HepG2 (cell line): ENCODE measurements at regions not wholly inside any gene's neighbourhood (a gene's known extent, or its start where the extent isn't known, plus 50 kb on each side); places are given as distances from the start of the nearest gene placed in this dataset.

Experiments
- ATAC-seq: fragments of 200-7000 bp; cut with Tn5 transposase; 3 replicates; pipeline ENCODE4 v1.9.1; 2020; ENCODE audit warnings: mild to moderate bottlenecking, moderate library complexity
- BruUV-seq: library from RNA; stranded (reverse); fragments of 400-500 nt; replicated peaks from 2 replicates; lab custom pipeline; 2021; lab: Mats Ljungman, UMichigan
- CTCF ChIA-PET: fragments of 300-600 bp; formaldehyde crosslinking; extraction: SDS; loops from one replicate; lab custom pipeline; 2021; ENCODE audit warnings: low total read pairs, inconsistent platforms, low intra/inter-chr PET ratio; lab: Yijun Ruan, JAX
- POLR2A ChIA-PET: fragments of 350-600 bp; sonication (Branson Sonifier 250); formaldehyde crosslinking; loops from one replicate; lab custom pipeline; 2020; ENCODE audit warnings: antibody characterized with exemption, inconsistent platforms; lab: Yijun Ruan, JAX
- DNase-seq: peaks from one replicate; pipeline ENCODE4 v3.0.0-alpha.2; 2015; ENCODE audit warnings: low spot score
- FAIRE-seq: peaks from 3 replicates; lab custom pipeline; 2011; peaks lifted over from hg19 to GRCh38; lab: Jason Lieb, UNC
- H2AFZ ChIP-seq: one replicate; pipeline ENCODE4 v1.6.1; 2011; ENCODE audit warnings: low read length, inconsistent platforms
- H3K27ac ChIP-seq: fragments of 300-600 bp; 3 replicates; pipeline ENCODE4 v1.8.0; 2011; ENCODE audit warnings: mixed run types, mild to moderate bottlenecking, mixed read lengths, low read length, inconsistent platforms; ENCODE audit not compliant: insufficient read depth; ENCODE audit errors: extremely low read length
- H3K27me3 ChIP-seq, 2 experiments: fragments of 200-600 bp in 1 of 2; 2 replicates in 1 of 2; 3 replicates in 1 of 2; pipeline versions ENCODE4 v1.6.0 to v1.8.0; 2011; ENCODE audit warnings: low read length in 2 of 2, mild to moderate bottlenecking in 2 of 2, moderate library complexity in 2 of 2, inconsistent platforms in 1 of 2; ENCODE audit not compliant: insufficient read depth in 2 of 2, control insufficient read depth in 1 of 2
- H3K36me3 ChIP-seq, 2 experiments: fragments of 200-600 bp in 1 of 2; replicated peaks in 1 of 2; 2 replicates in 1 of 2; 3 replicates in 1 of 2; pipeline versions ENCODE4 v1.5.1 to v1.8.0; 2011; ENCODE audit warnings: low read length in 2 of 2, inconsistent platforms in 1 of 2; ENCODE audit not compliant: insufficient read depth in 2 of 2, control insufficient read depth in 1 of 2
- H3K4me1 ChIP-seq: 2 replicates; pipeline ENCODE4 v1.5.1; 2012; ENCODE audit warnings: low read length, inconsistent platforms; ENCODE audit not compliant: insufficient read depth
- H3K4me2 ChIP-seq: 2 replicates; pipeline ENCODE4 v1.6.0; 2011; ENCODE audit warnings: low read depth, low read length, inconsistent platforms
- H3K4me3 ChIP-seq, 3 experiments: fragments of 200-600 bp in 1 of 3; sonication (generic), shearing (Covaris generic) in 1 of 3; replicated peaks in 1 of 3; 2 replicates each; pipeline ENCODE4 v1.5.1; 2011 to 2016; ENCODE audit warnings: low read length in 3 of 3, inconsistent platforms in 2 of 3, low read depth in 2 of 3, mild to moderate bottlenecking in 2 of 3, control low read depth in 1 of 3, mixed read lengths in 1 of 3; ENCODE audit not compliant: insufficient read depth in 1 of 3
- H3K79me2 ChIP-seq: one replicate; pipeline ENCODE4 v1.6.1; 2011; ENCODE audit warnings: low read length, inconsistent platforms; ENCODE audit not compliant: insufficient read depth
- H3K9ac ChIP-seq: 2 replicates; pipeline ENCODE4 v1.6.0; 2011; ENCODE audit warnings: mild to moderate bottlenecking, low read depth, low read length, inconsistent platforms; ENCODE audit not compliant: insufficient read depth
- H3K9me3 ChIP-seq: 2 replicates; pipeline ENCODE4 v1.5.1; 2012; ENCODE audit warnings: mild to moderate bottlenecking, low read length
- H4K20me1 ChIP-seq: 2 replicates; pipeline ENCODE4 v1.6.0; 2011; ENCODE audit warnings: inconsistent platforms, mild to moderate bottlenecking, low read length, moderate library complexity; ENCODE audit not compliant: insufficient read depth
- CAMTA2 ChIP-seq: sonication (generic); formaldehyde crosslinking; IDR thresholded peaks from 2 replicates; pipeline ENCODE4 v1.4.0; 2020; ENCODE audit warnings: mild to moderate bottlenecking, missing genetic modification reagents, borderline replicate concordance
- CBX1 ChIP-seq: IDR thresholded peaks from one replicate; pipeline ENCODE4 v1.6.1; 2016; ENCODE audit warnings: antibody characterized with exemption, low read depth
- HNF1B ChIP-seq: sonication (generic); formaldehyde crosslinking; IDR thresholded peaks from 2 replicates; pipeline ENCODE4 v1.5.1; 2020; ENCODE audit warnings: mild to moderate bottlenecking, moderate library complexity, missing genetic modification reagents
- POLR2AphosphoS5 ChIP-seq: IDR thresholded peaks from 2 replicates; pipeline ENCODE4 v1.6.1; 2012; ENCODE audit warnings: low read depth, low read length
- SRY ChIP-seq: sonication (generic); formaldehyde crosslinking; IDR thresholded peaks from 2 replicates; pipeline ENCODE4 v1.8.0; 2022; ENCODE audit warnings: mild to moderate bottlenecking, missing genetic modification reagents
- TCF12 ChIP-seq, 2 experiments: fragments of 450-650 bp in 1 of 2; sonication (generic) in 1 of 2; formaldehyde crosslinking in 1 of 2; IDR thresholded peaks; 2 replicates each; pipeline versions ENCODE4 v1.6.1 to v1.8.0; 2017 to 2022; ENCODE audit warnings: antibody characterized with exemption in 1 of 2, mild to moderate bottlenecking in 1 of 2, missing genetic modification reagents in 1 of 2, moderate library complexity in 1 of 2
- TEAD3 ChIP-seq: optimal IDR thresholded peaks from 2 replicates; pipeline ENCODE3; 2016; ENCODE audit warnings: borderline replicate concordance
- ZBTB4 ChIP-seq: sonication (generic); formaldehyde crosslinking; IDR thresholded peaks from 2 replicates; pipeline ENCODE4 v1.4.0; 2020; ENCODE audit warnings: missing genetic modification reagents, mild to moderate bottlenecking, borderline replicate concordance
- ZKSCAN8 ChIP-seq: IDR thresholded peaks from 2 replicates; pipeline ENCODE4 v1.6.1; 2016; ENCODE audit warnings: borderline replicate concordance, missing genetic modification reagents, missing compliant biosample characterization
- ZNF232 ChIP-seq: sonication (generic); formaldehyde crosslinking; IDR thresholded peaks from 2 replicates; pipeline ENCODE4 v1.4.0; 2020; ENCODE audit warnings: missing genetic modification reagents, borderline replicate concordance
- ZNF512B ChIP-seq: sonication (generic); formaldehyde crosslinking; IDR thresholded peaks from 2 replicates; pipeline ENCODE4 v1.5.1; 2020; ENCODE audit warnings: missing genetic modification reagents, mild to moderate bottlenecking, borderline replicate concordance
- ZNF891 ChIP-seq: sonication (generic); formaldehyde crosslinking; IDR thresholded peaks from 2 replicates; pipeline ENCODE4 v1.5.0; 2020; ENCODE audit warnings: mild to moderate bottlenecking, missing genetic modification reagents
- WGBS: methylation state at CpG from one replicate; pipeline ENCODE4 v1.1.6; 2017; ENCODE audit warnings: low lambda C conversion rate; 5-methylcytosine and 5-hydroxymethylcytosine counted together
- in situ Hi-C: cut with HindIII; loops from 2 replicates; pipeline ENCODE4 v1.10.0; 2017; ENCODE audit warnings: low pct_unique_long_range_greater_than_20kb; ENCODE audit not compliant: extremely low pct_ligation_motif_present
- intact Hi-C: fragments of 100-400 bp; cut with micrococcal nuclease; formaldehyde crosslinking; loops from one replicate; pipeline ENCODE4 v1.10.0; 2022; ENCODE audit not compliant: unreplicated experiment

GRCh38 chrX:8018934-8019333 is 91.7 kb upstream of the PNPLA4 start:
- no peaks in the 10 kb centered on the region for H3K27me3 ChIP-seq
- no peak overlapping the region for H2AFZ ChIP-seq
- H3K27ac ChIP-seq = no peak overlapping the region
- H3K4me3 ChIP-seq = no peak overlapping the region
- WGBS = 96% methylated on average over 5 of the region's 5 CpGs
- ChIA-PET CTCF (no interaction called here), POLR2A (no interaction called here)
- no peak overlapping the region for H3K9ac ChIP-seq
- H3K79me2 ChIP-seq = no peaks in the 10 kb centered on the region
- H3K4me2 ChIP-seq = no peak overlapping the region
- no peak for DNase-seq
- no peaks in the 10 kb centered on the region for H4K20me1 ChIP-seq
- in situ Hi-C loops (no loop called here), intact Hi-C loops (no loop called here)
- BruUV-seq = no TSS peak
- FAIRE-seq = no peak
- no peaks in the 10 kb centered on the region for H3K9me3 ChIP-seq
- no peaks in the 10 kb centered on the region for H3K36me3 ChIP-seq
- TF ChIP-seq SRY (CRISPR knock-in tag) (no peak), POLR2AphosphoS5 (no peak), HNF1B (no peak), CBX1 (no peak), CAMTA2 (CRISPR knock-in tag) (no peak), ZNF232 (CRISPR knock-in tag) (no peak), TCF12 (IDR thresholded peaks at IDR 0.05) (no peak), TCF12 (CRISPR knock-in tag; IDR thresholded peaks at IDR 0.05) (no peak)
- TF ChIP-seq, all 625 proteins: peak for 0
- ATAC-seq = no peak
- no peaks in the 10 kb centered on the region for H3K4me1 ChIP-seq

GRCh38 chrX:8010105-8010504 is 82.9 kb upstream of the PNPLA4 start:
- WGBS = 78% methylated on average over 4 of the region's 4 CpGs
- no peaks in the 10 kb centered on the region for H3K36me3 ChIP-seq
- H3K9ac ChIP-seq = no peak overlapping the region
- H4K20me1 ChIP-seq = no peaks in the 10 kb centered on the region
- H3K79me2 ChIP-seq = no peaks in the 10 kb centered on the region
- intact Hi-C loops (no loop called here), in situ Hi-C loops (no loop called here)
- CTCF ChIA-PET = no interaction called here
- no peaks in the 10 kb centered on the region for H3K4me1 ChIP-seq
- no peaks in the 10 kb centered on the region for H3K27me3 ChIP-seq
- no peaks in the 10 kb centered on the region for H3K9me3 ChIP-seq
- no peak overlapping the region for H3K4me3 ChIP-seq
- DNase-seq = no peak
- no peak overlapping the region for H3K4me2 ChIP-seq
- POLR2A ChIA-PET = no interaction called here
- no peak overlapping the region for H2AFZ ChIP-seq
- no peak overlapping the region for H3K27ac ChIP-seq
- FAIRE-seq = no peak
- no peak for ATAC-seq
- no TSS peak for BruUV-seq
- TF ChIP-seq ZBTB4 = no peak
- no peak for TF ChIP-seq TEAD3
- TF ChIP-seq ZKSCAN8 (CRISPR knock-in tag) = no peak
- TF ChIP-seq ZNF512B (CRISPR knock-in tag) = no peak
- no peak for TF ChIP-seq ZNF891 (CRISPR knock-in tag)
